HAP-1 (cell line): ENCODE measurements at regions not wholly inside any gene's neighbourhood (a gene's known extent, or its start where the extent isn't known, plus 50 kb on each side); places are given as distances from the start of the nearest gene placed in this dataset.

Source experiments
- DNase-seq, 2 experiments: peaks; one replicate each; pipeline ENCODE4 v3.0.0-alpha.2; 2016 to 2020; ENCODE audit warnings: low spot score in 2 of 2
- H3K27me3 ChIP-seq: fragments of 250-450 bp; sonication (Bioruptor Pico); 2 replicates; pipeline ENCODE4 v1.5.1; 2020; ENCODE audit warnings: low read depth, mild to moderate bottlenecking, moderate library complexity
- H3K36me3 ChIP-seq: fragments of 250-450 bp; sonication (Bioruptor Pico); replicated peaks from 2 replicates; pipeline ENCODE4 v1.5.1; 2020; ENCODE audit warnings: mild to moderate bottlenecking
- H3K4me1 ChIP-seq: fragments of 250-450 bp; sonication (Bioruptor Pico); 2 replicates; pipeline ENCODE4 v1.5.1; 2020; ENCODE audit warnings: mild to moderate bottlenecking
- H3K4me3 ChIP-seq: fragments of 250-450 bp; sonication (Bioruptor Pico); 2 replicates; pipeline ENCODE4 v1.5.1; 2020; ENCODE audit warnings: mild to moderate bottlenecking, moderate library complexity
- H3K9me3 ChIP-seq: fragments of 250-450 bp; sonication (Bioruptor Pico); 2 replicates; pipeline ENCODE4 v1.5.1; 2020; ENCODE audit warnings: mild to moderate bottlenecking, moderate library complexity
- in situ Hi-C: fragments of 300-500 bp; cut with MboI; formaldehyde crosslinking; loops from 3 replicates; pipeline ENCODE4 v1.14.3; 2020; ENCODE audit warnings: low sequenced_read_pairs, inconsistent platforms, mixed read lengths

DNA sequence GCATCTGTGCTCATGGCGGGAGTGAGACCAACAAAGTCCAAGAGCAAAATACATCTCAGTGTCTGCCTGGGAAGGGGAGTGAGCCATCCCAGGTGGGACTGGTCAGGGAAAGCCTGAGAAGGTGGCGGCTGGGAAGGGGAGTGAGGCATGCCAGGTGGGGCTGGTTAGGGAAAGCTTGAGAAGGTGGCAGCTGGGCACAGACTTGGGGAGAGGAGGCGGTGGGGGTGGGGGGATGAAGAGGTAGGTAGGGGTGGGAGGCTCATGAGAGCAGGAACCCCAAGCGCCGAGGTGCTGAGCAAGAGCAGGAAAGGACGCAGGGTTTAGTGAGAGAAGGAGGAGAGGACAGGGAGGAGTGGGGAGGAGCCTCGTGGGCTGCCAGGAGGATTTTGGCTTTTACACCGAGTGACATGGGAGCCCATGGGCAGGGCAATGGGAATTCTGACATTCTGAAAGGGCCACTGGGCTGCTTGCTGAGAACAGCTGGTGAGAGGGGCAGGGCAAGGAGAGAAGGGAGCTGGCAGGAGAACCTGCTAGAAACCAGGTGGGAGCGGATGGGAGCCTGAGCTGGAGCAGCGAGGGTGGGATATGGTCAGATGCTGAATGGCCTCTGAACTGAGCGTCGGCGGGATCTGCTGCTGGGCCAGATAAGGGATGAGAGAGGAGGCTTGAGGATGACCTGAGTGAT, 256.1 kb upstream of the RPL38 start:
- Histone ChIP-seq H3K36me3 (no peaks in the 10 kb centered on the region), H3K27me3 (no peaks in the 10 kb centered on the region), H3K4me3 (no peak overlapping the region), H3K9me3 (no peaks in the 10 kb centered on the region), H3K4me1 (no peaks in the 10 kb centered on the region)
- in situ Hi-C loops, result no loop called here
- no peak for DNase-seq

DNA sequence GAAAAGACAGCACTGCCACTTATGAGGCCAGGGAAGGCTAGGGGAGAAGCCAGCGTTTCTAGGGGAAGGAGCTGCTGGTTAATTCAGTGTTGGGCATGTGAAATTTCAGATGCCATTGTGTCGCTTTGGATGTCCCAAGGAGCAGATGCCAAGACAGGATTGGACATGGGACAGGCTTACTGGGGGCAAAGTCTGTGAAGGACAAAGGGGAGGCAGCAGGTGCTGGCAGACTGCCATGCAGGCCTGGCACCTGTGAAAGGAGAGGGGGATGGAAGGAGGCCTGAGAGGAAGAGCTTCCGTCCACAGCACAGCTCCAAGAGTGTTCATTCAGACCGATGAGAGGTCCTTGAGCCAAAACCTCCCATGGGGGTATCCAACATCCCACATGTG, 255.5 kb upstream of the RPL38 start:
- H3K9me3 ChIP-seq, result no peaks in the 10 kb centered on the region
- no peak overlapping the region for H3K4me3 ChIP-seq
- H3K27me3 ChIP-seq, result no peaks in the 10 kb centered on the region
- no peak for DNase-seq
- in situ Hi-C loops, result no loop called here
- H3K36me3 ChIP-seq, result no peaks in the 10 kb centered on the region
- H3K4me1 ChIP-seq, result no peaks in the 10 kb centered on the region

DNA sequence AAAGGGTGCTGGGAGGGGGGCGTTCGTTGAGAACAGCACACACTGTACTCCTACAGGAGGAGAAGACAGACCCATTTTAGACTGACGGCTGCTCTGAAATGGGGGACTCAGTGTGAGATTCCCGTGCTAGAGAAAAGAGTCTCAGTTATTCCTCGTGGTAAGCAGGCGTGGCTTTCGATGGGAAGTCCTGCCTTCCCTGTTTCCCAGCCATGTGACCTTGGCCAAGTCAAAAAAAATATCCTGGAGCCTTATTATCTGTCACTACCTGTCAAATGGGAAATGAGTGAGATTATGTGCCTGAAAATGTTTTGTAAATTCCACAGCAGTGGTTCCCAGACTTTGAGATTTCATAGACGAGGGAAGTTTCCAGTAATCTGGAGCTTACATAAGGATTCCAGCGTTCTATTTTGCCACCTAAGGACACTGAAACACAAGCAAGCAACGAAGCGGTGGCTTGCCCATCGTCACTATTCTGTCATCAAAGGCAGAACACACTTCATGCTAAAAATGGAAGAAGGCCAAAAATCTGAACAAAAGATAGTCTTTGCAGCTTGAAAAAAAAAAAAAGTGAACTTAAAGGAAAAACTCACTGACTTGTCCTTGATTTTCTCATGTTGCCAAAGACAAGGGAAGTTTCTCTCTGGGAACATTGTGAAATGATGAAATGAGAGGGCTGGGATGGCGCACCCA, 253.4 kb upstream of the RPL38 start:
- H3K4me3 ChIP-seq, result no peak overlapping the region
- H3K9me3 ChIP-seq, result no peaks in the 10 kb centered on the region
- no peaks in the 10 kb centered on the region; the same call in 1 of the 2 replicates for H3K27me3 ChIP-seq
- H3K36me3 ChIP-seq, result no peaks in the 10 kb centered on the region
- no peak for DNase-seq
- in situ Hi-C loops, result no loop called here
- H3K4me1 ChIP-seq, result no peaks in the 10 kb centered on the region

DNA sequence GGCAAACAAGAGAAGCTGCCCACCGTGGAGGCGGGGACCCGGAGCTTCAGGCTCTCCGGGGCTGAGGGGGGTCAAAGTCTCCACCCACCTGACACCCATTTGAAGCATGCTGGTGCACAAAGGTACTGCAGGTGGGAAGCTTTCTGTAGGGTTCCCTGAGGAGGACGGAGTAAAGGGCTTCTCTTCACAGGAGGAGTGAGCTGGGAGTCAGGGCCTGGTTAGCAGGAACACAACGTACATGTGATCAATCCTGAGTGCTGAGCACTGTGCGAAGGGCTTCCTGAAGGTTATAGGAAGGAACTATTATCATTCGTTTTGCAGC, 252.9 kb upstream of the RPL38 start:
- in situ Hi-C loops, result no loop called here
- H3K27me3 ChIP-seq, result no peaks in the 10 kb centered on the region; the same call in 1 of the 2 replicates

DNA sequence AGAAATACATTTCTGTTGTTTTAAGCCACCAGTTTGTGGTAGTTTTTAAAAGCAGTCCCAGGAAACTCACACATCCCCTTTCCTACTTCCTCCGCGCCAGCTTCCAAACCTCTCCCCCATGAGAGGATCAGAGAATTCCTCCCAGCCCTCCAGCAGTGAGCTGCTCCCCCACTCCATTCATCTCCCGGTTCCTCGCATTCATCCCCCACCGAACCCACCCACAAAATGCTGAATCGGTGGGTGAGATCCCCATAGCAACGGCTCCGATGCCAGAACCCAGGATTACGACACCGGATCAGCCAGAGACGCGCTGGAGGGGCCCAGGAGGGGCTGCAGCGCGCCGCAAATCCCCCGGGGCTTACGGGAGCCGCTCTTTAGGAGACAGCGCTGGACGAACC, 251.4 kb upstream of the RPL38 start:
- no peaks in the 10 kb centered on the region for H3K9me3 ChIP-seq
- no peak overlapping the region for H3K4me3 ChIP-seq
- H3K36me3 ChIP-seq, result no peaks in the 10 kb centered on the region
- DNase-seq, result no peak
- in situ Hi-C loops, result no loop called here
- H3K4me1 ChIP-seq, result no peaks in the 10 kb centered on the region
- H3K27me3 ChIP-seq, result no peaks in the 10 kb centered on the region; the same call in 1 of the 2 replicates

More for the DNA sequence above, 252.9 kb upstream of the RPL38 start:
- Histone ChIP-seq H3K4me3 (no peak overlapping the region), H3K36me3 (no peaks in the 10 kb centered on the region), H3K9me3 (no peaks in the 10 kb centered on the region), H3K4me1 (no peaks in the 10 kb centered on the region)
- DNase-seq, result peak in 1 of 2 experiments; percentile 10

DNA sequence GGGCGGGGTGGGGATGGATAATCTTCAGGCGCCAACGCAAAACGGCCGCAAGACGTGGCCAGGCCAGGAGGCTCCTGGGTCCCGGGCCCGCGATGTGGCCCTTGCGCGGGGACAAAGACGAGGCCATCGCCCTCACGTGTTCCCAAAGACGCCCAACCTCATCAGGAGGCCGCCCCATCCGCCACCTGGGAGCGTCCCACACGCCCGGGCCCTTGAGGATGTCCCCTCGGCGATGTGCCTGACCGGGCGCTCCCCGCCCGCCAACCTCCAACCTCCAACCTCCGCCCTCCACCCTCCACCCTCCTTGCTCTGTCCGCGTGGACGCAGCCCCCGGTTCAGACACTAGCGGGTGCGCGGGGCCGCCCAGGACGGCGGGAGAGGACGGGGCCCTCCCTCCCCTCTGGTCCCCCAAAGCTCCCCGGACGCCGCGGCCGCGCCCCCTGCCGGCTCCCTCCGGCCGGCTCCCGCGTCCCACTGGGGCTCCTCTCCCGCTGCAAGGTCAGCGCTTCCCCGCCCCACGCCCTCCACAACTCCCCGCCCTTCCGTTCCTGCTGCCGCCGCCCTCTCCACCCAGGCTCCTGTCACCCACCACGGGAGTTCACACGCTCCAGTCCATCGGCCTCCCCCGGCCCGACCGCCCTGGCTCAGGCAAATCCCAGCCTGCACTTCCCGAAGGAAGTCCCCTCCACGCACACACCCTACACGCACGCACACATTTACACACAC, 250.8 kb upstream of the RPL38 start:
- H3K27me3 ChIP-seq, result no peaks in the 10 kb centered on the region; the same call in 1 of the 2 replicates
- H3K9me3 ChIP-seq, result no peaks in the 10 kb centered on the region
- DNase-seq, result peak in 1 of 2 experiments; percentile 52
- H3K4me1 ChIP-seq, result no peaks in the 10 kb centered on the region
- in situ Hi-C loops, result no loop called here
- H3K36me3 ChIP-seq, result no peaks in the 10 kb centered on the region
- no peak overlapping the region for H3K4me3 ChIP-seq

DNA sequence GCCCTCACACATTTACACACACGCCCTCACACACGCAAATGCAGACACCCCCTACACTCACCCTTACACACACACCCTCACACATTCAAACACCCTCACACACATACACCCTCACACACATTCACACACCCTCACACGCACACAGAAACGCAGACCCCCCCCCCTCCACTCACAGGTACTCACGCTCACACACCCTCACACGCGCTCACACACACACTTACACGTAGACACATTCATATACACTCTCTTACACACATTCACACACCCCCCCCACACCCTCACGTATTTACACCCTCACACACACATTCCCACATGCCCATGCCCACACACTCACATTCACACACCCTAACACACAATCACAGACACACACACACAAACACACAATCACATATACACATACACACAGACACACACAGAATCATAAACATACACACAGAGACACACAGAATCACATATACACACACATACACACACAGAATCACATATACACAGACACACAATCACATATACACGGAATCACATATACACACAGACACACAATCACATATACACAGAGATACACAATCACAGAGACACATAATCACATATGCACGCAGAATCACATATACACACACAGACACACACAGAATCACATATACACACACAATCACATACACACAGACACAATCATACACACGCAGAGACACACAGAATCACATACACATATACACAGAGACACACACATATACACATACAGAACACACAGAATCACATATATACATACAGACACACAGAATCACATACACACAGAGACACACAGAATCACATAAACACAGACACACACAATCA, 250.1 kb upstream of the RPL38 start:
- no peaks in the 10 kb centered on the region; the same call in 1 of the 2 replicates for H3K27me3 ChIP-seq
- no peaks in the 10 kb centered on the region for H3K9me3 ChIP-seq
- in situ Hi-C loops, result no loop called here
- H3K4me3 ChIP-seq, result no peak overlapping the region
- no peak for DNase-seq
- no peaks in the 10 kb centered on the region for H3K4me1 ChIP-seq
- H3K36me3 ChIP-seq, result no peaks in the 10 kb centered on the region

DNA sequence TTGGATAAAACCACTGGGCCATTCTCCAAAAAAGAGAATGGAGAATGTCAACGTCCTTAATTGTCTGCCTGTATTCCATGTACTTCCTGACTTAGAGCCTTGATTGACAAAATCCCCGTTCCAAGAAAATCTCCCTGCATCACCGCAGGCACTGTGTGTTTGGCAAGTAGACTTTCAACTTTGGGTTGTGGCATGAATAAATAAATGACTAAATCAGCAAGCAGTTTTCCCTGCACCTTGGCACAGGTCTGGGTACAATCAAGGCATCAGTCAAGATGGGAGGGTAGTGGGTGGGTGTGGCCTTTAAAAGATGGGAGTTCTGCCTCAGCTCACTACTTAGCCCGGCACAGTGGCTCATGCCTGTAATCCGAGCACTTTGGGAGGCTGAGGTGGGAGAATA, 248.5 kb upstream of the RPL38 start:
- H3K27me3 ChIP-seq, result no peaks in the 10 kb centered on the region; the same call in 1 of the 2 replicates
- no peaks in the 10 kb centered on the region for H3K9me3 ChIP-seq
- no peak for DNase-seq
- H3K4me1 ChIP-seq, result no peaks in the 10 kb centered on the region
- H3K4me3 ChIP-seq, result no peak overlapping the region
- in situ Hi-C loops, result no loop called here
- no peaks in the 10 kb centered on the region for H3K36me3 ChIP-seq

DNA sequence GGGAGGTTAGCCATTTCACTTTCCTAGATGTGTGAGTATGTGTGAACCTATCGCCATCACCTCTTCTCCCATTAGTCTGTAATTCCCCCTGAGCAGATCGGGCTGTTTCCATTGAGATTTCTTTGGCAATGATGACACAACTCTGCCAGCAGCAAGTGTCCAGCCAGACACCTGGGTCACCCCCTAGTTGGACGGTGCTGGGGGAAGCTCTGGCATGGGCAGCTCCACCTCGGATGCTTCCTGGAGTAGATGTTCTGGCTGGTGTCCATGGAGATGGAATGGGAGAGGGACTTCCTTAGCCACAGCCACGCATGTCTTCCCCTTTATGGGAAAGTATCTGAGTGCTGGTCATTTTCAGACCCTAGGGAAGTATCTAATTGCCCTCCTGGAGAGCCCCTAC, 247.9 kb upstream of the RPL38 start:
- in situ Hi-C loops, result no loop called here
- no peaks in the 10 kb centered on the region for H3K9me3 ChIP-seq

DNA sequence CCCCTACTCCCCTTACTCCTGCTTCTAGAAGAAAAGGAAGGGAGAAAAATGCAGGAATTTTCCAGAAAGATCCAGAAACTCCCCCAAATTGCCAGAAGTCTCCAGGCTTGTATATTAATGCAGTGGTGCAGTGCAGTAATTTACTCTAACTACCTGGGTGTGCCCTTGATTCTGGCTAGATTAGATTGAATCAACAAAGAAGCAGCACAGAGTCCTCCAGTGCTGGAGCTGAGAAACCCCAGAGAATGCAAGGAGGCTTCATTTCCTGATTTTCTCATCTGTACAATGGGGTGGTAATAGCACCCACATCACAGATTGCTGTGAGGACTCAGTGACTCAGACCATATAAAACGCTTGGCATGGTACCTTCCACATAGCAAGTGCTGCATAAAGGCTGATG, 247.3 kb upstream of the RPL38 start:
- in situ Hi-C loops, result no loop called here
- Histone ChIP-seq H3K4me1 (no peaks in the 10 kb centered on the region), H3K4me3 (no peak overlapping the region), H3K27me3 (no peaks in the 10 kb centered on the region; the same call in 1 of the 2 replicates), H3K9me3 (no peaks in the 10 kb centered on the region), H3K36me3 (no peaks in the 10 kb centered on the region)
- no peak for DNase-seq

More for the DNA sequence above, 247.9 kb upstream of the RPL38 start:
- Histone ChIP-seq H3K4me3 (no peak overlapping the region), H3K27me3 (no peaks in the 10 kb centered on the region; the same call in 1 of the 2 replicates), H3K4me1 (no peaks in the 10 kb centered on the region), H3K36me3 (no peaks in the 10 kb centered on the region)
- no peak for DNase-seq

DNA sequence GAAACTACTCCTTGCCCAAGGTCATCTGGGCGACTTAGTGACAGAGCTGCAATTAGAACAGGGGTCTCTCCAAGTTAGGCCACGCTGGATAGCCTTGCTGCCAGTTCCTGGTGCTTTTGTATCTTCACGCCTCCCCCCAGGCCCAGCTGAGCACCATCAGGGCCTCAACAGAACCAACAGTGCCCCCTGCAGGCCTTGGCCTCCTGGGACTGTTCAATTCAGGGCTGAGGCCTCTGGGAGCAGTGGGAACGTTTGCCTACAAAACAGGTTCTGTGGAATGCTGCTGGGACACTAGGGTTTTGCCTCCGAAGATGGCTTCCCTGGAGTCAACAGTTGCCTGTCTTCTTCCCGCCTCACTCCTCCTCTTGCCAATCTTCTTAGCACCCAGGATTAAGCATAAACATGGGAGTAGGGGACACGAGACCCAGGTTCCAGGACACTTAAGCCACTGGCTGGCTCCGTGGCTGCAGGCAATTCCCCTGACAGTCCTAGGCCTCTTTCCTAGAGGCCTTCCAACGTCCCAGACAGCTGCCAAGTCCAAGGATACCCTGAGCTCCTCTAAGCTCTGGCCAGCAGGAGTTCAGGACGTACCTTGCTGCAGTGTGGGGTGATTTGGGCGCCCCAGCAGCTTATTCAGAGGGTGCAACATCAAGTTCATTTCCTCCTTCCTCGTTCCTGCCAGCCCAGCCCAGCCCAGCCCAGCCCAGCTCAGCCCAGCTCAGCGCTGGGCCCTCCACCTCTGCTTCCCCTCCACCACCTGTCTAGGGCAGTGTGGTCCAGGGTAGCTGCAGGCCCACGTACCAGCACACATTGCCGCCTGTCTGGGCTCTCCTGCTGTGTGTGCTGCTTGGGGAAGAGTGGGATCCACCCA, 246.6 kb upstream of the RPL38 start:
- Histone ChIP-seq H3K27me3 (no peaks in the 10 kb centered on the region; the same call in 1 of the 2 replicates), H3K4me3 (no peak overlapping the region), H3K4me1 (no peaks in the 10 kb centered on the region), H3K36me3 (no peaks in the 10 kb centered on the region), H3K9me3 (no peaks in the 10 kb centered on the region)
- in situ Hi-C loops, result no loop called here
- DNase-seq, result peak; percentile 7 to 74

DNA sequence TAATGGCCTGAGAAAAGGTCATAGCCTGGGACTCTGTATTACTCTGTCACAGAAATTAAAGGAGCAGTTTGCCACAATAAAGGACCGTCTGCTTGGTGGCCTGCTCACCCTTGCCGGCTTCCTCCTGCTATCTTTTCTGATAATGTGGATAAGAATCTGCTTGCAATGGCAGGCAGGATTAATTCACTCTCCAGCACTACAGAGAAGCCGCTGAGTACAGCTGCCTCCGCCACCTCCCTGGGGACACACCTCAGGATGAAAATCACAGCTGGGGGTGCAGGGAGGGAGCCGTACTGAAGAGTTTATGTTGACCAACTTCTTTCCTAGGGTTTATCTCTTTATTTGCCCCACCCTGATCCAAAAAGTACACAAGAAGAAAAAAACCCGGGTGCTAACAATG, 245.9 kb upstream of the RPL38 start:
- no peak for DNase-seq
- in situ Hi-C loops, result no loop called here

DNA sequence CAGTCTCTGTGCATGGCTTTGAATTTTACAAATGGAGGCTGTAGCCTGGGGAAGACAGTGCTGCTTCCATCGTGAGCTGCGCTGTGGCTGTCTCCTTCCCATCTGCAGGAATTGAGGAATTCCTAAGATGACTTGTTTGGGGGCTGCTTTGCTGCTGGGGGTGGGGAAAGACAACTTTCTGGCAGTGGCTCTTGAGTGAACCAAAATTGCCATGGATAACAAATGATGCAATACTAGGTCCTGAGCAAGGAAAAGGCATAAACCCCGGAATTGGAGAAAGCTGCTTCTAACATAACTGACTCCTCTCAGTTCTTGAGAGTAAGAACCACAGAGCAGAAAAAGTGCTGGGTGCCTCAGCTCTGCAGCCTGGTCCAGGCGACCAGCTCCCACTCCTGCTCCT, 245.0 kb upstream of the RPL38 start:
- DNase-seq, result no peak
- H3K36me3 ChIP-seq, result no peaks in the 10 kb centered on the region
- in situ Hi-C loops, result no loop called here
- no peaks in the 10 kb centered on the region for H3K4me1 ChIP-seq
- H3K27me3 ChIP-seq, result no peaks in the 10 kb centered on the region; the same call in 1 of the 2 replicates
- H3K9me3 ChIP-seq, result no peaks in the 10 kb centered on the region
- H3K4me3 ChIP-seq, result no peak overlapping the region

More for the DNA sequence above, 245.9 kb upstream of the RPL38 start:
- H3K4me1 ChIP-seq, result no peaks in the 10 kb centered on the region
- no peak overlapping the region for H3K4me3 ChIP-seq
- no peaks in the 10 kb centered on the region for H3K9me3 ChIP-seq
- H3K36me3 ChIP-seq, result no peaks in the 10 kb centered on the region
- no peaks in the 10 kb centered on the region; the same call in 1 of the 2 replicates for H3K27me3 ChIP-seq
